Coronary artery (tissue), 2 donors: ENCODE measurements at regions not wholly inside any gene's neighbourhood (a gene's known extent, or its start where the extent isn't known, plus 50 kb on each side); places are given as distances from the start of the nearest gene placed in this dataset.

Source experiments
- DNase-seq: peaks from one replicate; pipeline ENCODE4 v3.0.0-alpha.2; 2017; ENCODE audit warnings: low spot score
- H3K27ac ChIP-seq, 2 donors: fragments of 200-600 bp; sonication (generic); one replicate each; pipeline ENCODE4 v1.5.1; 2016 to 2019
- H3K4me3 ChIP-seq: fragments of 200-600 bp; sonication (generic); 2 replicates; pipeline ENCODE4 v1.5.1; 2016; ENCODE audit warnings: mild to moderate bottlenecking, moderate library complexity
- CTCF ChIP-seq: fragments of 200-600 bp; sonication (generic); IDR thresholded peaks from one replicate; pipeline ENCODE4 v1.5.1; 2019; ENCODE audit warnings: antibody characterized with exemption

DNA sequence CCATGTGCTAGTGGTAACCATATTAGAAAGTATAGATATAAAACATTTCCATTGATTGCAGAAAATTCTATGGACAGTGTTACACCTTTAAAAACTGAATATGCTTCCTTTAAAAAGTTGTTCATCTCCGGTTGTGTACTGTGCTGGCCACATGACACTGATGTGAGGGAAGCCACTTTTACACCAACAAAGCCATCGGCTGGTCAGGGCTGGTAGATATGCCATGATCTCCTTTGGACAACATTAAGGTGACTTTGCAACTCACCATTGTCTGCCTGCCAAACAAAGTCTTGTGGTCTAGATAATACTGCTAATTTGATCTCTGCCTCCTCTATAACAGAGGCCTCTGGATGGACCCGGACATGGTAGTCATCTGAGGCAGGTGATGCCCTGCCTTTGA, 156.0 kb upstream of the RARB start:
- Histone ChIP-seq H3K4me3 (no peak overlapping the region), H3K27ac (no peak overlapping the region)
- TF ChIP-seq CTCF: no peak
- DNase-seq: no peak

GRCh38 chr3:25273582-25274171, 154.4 kb upstream of the RARB start:
- no peak for TF ChIP-seq CTCF

GRCh38 chr3:25277503-25277902, 150.6 kb upstream of the RARB start:
- no peak for DNase-seq
- Histone ChIP-seq H3K4me3 (no peak overlapping the region), H3K27ac (no peak overlapping the region)
- no peak for TF ChIP-seq CTCF

More at GRCh38 chr3:25273582-25274171, 154.4 kb upstream of the RARB start:
- no peak overlapping the region for H3K27ac ChIP-seq
- DNase-seq: no peak
- H3K4me3 ChIP-seq: no peak overlapping the region

DNA sequence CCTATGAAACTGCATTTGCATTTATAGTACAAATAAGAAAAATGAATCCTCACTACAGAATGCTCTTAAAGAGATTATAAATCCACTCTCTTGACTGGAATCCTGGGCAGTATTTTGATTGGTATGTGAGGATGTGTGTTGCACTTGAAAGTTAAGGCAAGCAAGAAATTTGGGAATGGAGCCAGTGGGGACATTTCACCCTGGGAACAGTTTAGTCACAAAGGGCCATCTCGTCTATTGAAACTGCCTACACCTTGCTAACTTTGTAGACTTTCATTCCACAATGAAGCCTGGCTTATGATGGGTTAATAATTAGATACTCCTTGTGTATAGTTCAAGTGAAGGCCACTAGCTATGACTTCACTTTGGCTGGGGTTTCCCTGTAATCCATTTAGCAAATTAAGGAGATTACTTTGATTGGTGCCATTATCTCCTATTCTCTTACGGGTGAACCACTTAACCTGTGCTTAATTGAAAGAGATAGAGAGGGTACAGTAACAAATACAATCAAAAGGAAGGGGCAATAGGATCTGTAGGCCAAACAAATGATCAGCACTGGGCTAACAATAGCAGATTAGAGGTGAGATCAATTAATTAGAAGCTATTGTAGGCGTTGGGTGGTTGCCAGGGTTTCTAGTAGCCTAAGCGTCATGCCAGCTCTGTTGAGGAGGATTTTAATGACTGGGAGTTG, 146.9 kb upstream of the RARB start:
- Histone ChIP-seq H3K27ac (no peak overlapping the region), H3K4me3 (no peak overlapping the region)
- TF ChIP-seq CTCF: no peak
- no peak for DNase-seq

- H3K4me3 ChIP-seq: no peak overlapping the region
- no peak for TF ChIP-seq CTCF
- no peak overlapping the region for H3K27ac ChIP-seq
- no peak for DNase-seq
Measured at GRCh38 chr3:25281732-25282126, 146.3 kb upstream of the RARB start.

- TF ChIP-seq CTCF: no peak
- DNase-seq: no peak
- Histone ChIP-seq H3K27ac (no peak overlapping the region), H3K4me3 (no peak overlapping the region)
Measured at GRCh38 chr3:25283613-25284012, 144.4 kb upstream of the RARB start.

GRCh38 chr3:25284249-25284648, 143.8 kb upstream of the RARB start:
- no peak for TF ChIP-seq CTCF

More at GRCh38 chr3:25284249-25284648, 143.8 kb upstream of the RARB start:
- Histone ChIP-seq H3K27ac (no peak overlapping the region), H3K4me3 (no peak overlapping the region)
- no peak for DNase-seq
